Mesendoderm (in vitro differentiated cells): ENCODE measurements at regions not wholly inside any gene's neighbourhood (a gene's known extent, or its start where the extent isn't known, plus 50 kb on each side); places are given as distances from the start of the nearest gene placed in this dataset.

Experiments
- DNase-seq: peaks from one replicate; pipeline ENCODE4 v3.0.0; 2013
- H2AK5ac ChIP-seq: 2 replicates; pipeline ENCODE4 v1.6.1; 2013; ENCODE audit warnings: low read length, inconsistent platforms
- H2BK120ac ChIP-seq: 2 replicates; pipeline ENCODE4 v1.6.1; 2013; ENCODE audit warnings: low read depth, mild to moderate bottlenecking, low read length, moderate library complexity, mixed read lengths
- H2BK15ac ChIP-seq: replicated peaks from 2 replicates; pipeline ENCODE4 v1.6.1; 2013; ENCODE audit warnings: low read depth, mild to moderate bottlenecking, moderate library complexity
- H2BK5ac ChIP-seq: 2 replicates; pipeline ENCODE4 v1.6.1; 2013; ENCODE audit warnings: low read length, inconsistent platforms
- H3K18ac ChIP-seq: 2 replicates; pipeline ENCODE4 v1.6.1; 2013; ENCODE audit warnings: mild to moderate bottlenecking, low read length, mixed read lengths
- H3K23ac ChIP-seq: one replicate; pipeline ENCODE4 v1.6.1; 2013; ENCODE audit warnings: low read length
- H3K27ac ChIP-seq: 2 replicates; pipeline ENCODE4 v1.5.1; 2013; ENCODE audit warnings: low read depth, mild to moderate bottlenecking, inconsistent platforms, low read length, moderate library complexity
- H3K27me3 ChIP-seq: 2 replicates; pipeline ENCODE4 v1.6.1; 2013; ENCODE audit warnings: low read length, control low read depth, mild to moderate bottlenecking, inconsistent platforms; ENCODE audit not compliant: insufficient read depth, poor library complexity
- H3K36me3 ChIP-seq: 2 replicates; pipeline ENCODE4 v1.6.1; 2013; ENCODE audit warnings: low read length, inconsistent platforms; ENCODE audit not compliant: control insufficient read depth, insufficient read depth
- H3K4ac ChIP-seq: one replicate; pipeline ENCODE4 v1.6.1; 2013; ENCODE audit warnings: low read depth, mild to moderate bottlenecking, low read length, moderate library complexity
- H3K4me1 ChIP-seq: 2 replicates; pipeline ENCODE4 v1.6.1; 2013; ENCODE audit warnings: low read depth, low read length, inconsistent platforms; ENCODE audit not compliant: control insufficient read depth
- H3K4me2 ChIP-seq: 2 replicates; pipeline ENCODE4 v1.6.1; 2013; ENCODE audit warnings: low read length
- H3K4me3 ChIP-seq: 2 replicates; pipeline ENCODE4 v1.5.1; 2013; ENCODE audit warnings: mild to moderate bottlenecking, low read length
- H3K56ac ChIP-seq: one replicate; pipeline ENCODE4 v1.6.1; 2013; ENCODE audit warnings: low read length
- H3K79me1 ChIP-seq: 2 replicates; pipeline ENCODE4 v1.6.1; 2013; ENCODE audit warnings: low read length, inconsistent platforms
- H3K79me2 ChIP-seq: 2 replicates; pipeline ENCODE4 v1.6.1; 2013; ENCODE audit warnings: mild to moderate bottlenecking, low read length; ENCODE audit not compliant: control insufficient read depth, insufficient read depth
- H3K9ac ChIP-seq: 2 replicates; pipeline ENCODE4 v1.6.1; 2013; ENCODE audit warnings: low read length, inconsistent platforms
- H4K5ac ChIP-seq: one replicate; pipeline ENCODE4 v1.6.1; 2013; ENCODE audit warnings: low read length
- H4K8ac ChIP-seq: one replicate; pipeline ENCODE4 v1.6.1; 2013; ENCODE audit warnings: low read depth, mild to moderate bottlenecking, control low read depth, low read length, moderate library complexity
- WGBS: extraction: QIAGEN DNeasy Blood & Tissue Kit; methylation state at CpG from one replicate; pipeline ENCODE4 v1.1.7; 2013; ENCODE audit warnings: low lambda C conversion rate, missing lambda C conversion rate; ENCODE audit not compliant: insufficient coverage; ENCODE audit errors: extremely low coverage; 5-methylcytosine and 5-hydroxymethylcytosine counted together

- H4K8ac ChIP-seq, result no peak overlapping the region
- DNase-seq, result peak; percentile 72
- no peak overlapping the region for H3K56ac ChIP-seq
- H3K27me3 ChIP-seq, result no peaks in the 10 kb centered on the region
- H2BK15ac ChIP-seq, result no peak overlapping the region
- H3K27ac ChIP-seq, result no peak overlapping the region
- no peaks in the 10 kb centered on the region for H3K36me3 ChIP-seq
- H2AK5ac ChIP-seq, result no peak overlapping the region
- no peak overlapping the region for H3K23ac ChIP-seq
- H3K4ac ChIP-seq, result no peak overlapping the region
- H3K79me2 ChIP-seq, result no peaks in the 10 kb centered on the region
- H3K18ac ChIP-seq, result no peak overlapping the region
- H3K4me2 ChIP-seq, result no peak overlapping the region
- H2BK120ac ChIP-seq, result no peak overlapping the region
- H3K4me3 ChIP-seq, result no peak overlapping the region
- no peak overlapping the region for H4K5ac ChIP-seq
- H2BK5ac ChIP-seq, result no peak overlapping the region
- H3K9ac ChIP-seq, result no peak overlapping the region
- H3K4me1 ChIP-seq, result no peaks in the 10 kb centered on the region
- WGBS, result no CpG with 5 or more reads among the region's 3 CpGs
- H3K79me1 ChIP-seq, result no peaks in the 10 kb centered on the region
Observed at GRCh38 chr3:102529452-102529851, 94.6 kb downstream of the ZPLD1 start.

DNA sequence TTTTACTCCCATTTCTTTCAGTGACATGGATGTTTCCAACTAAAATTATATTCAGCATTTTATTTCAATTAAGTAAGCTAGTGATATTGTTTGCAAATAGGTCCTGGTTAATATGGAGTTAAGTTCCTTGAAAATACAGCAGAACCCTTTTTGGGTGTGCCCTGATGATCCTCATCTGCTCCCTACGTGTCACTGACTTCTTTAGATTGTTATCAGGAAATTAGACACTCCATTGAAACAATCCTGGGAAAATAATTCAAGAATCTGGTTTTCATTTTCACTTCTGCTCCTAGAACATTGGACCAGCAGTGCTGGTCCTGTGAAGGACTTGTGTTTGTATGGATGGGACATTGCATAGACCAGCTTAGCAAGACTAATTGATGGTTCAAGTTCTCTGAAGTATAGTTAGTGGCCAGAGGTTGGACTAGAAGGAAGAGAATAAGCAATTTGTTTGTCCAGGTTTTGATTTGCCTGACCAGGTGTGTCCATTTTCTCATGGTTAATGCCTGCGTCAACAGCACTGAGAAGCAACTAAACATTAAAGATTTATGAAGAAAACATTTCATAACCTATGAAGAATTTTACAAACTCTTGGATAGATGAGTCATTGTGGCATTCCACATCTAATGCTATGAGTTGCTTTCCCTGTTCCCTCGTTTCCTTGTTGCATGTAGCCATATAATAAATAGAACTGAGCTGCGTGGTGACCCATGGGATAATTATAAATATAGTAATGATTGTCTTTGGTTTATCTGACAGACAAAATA is 95.8 kb downstream of the ZPLD1 start:
- H3K56ac ChIP-seq, result no peak overlapping the region
- H2BK120ac ChIP-seq, result no peak overlapping the region
- no peaks in the 10 kb centered on the region for H3K4me1 ChIP-seq
- H4K8ac ChIP-seq, result no peak overlapping the region
- H3K79me2 ChIP-seq, result no peaks in the 10 kb centered on the region
- no CpG with 5 or more reads among the region's 4 CpGs for WGBS
- H3K9ac ChIP-seq, result no peak overlapping the region
- H3K79me1 ChIP-seq, result no peaks in the 10 kb centered on the region
- H4K5ac ChIP-seq, result no peak overlapping the region
- no peak overlapping the region for H3K23ac ChIP-seq
- H3K4me2 ChIP-seq, result no peak overlapping the region
- H2AK5ac ChIP-seq, result no peak overlapping the region
- DNase-seq, result no peak
- H3K27me3 ChIP-seq, result no peaks in the 10 kb centered on the region
- no peak overlapping the region for H3K27ac ChIP-seq
- H3K36me3 ChIP-seq, result no peaks in the 10 kb centered on the region
- H3K4me3 ChIP-seq, result no peak overlapping the region
- no peak overlapping the region for H2BK15ac ChIP-seq
- no peak overlapping the region for H3K4ac ChIP-seq
- no peak overlapping the region for H3K18ac ChIP-seq
- no peak overlapping the region for H2BK5ac ChIP-seq

- H3K4me3 ChIP-seq, result no peak overlapping the region
- H3K4ac ChIP-seq, result no peak overlapping the region
- no peaks in the 10 kb centered on the region for H3K36me3 ChIP-seq
- no peak overlapping the region for H3K18ac ChIP-seq
- H3K4me1 ChIP-seq, result no peaks in the 10 kb centered on the region
- H2BK15ac ChIP-seq, result no peak overlapping the region
- no peak overlapping the region for H3K4me2 ChIP-seq
- H3K23ac ChIP-seq, result no peak overlapping the region
- no peak for DNase-seq
- no peak overlapping the region for H3K9ac ChIP-seq
- no peak overlapping the region for H4K5ac ChIP-seq
- no peaks in the 10 kb centered on the region for H3K79me1 ChIP-seq
- H2AK5ac ChIP-seq, result no peak overlapping the region
- H2BK5ac ChIP-seq, result no peak overlapping the region
- no peaks in the 10 kb centered on the region for H3K79me2 ChIP-seq
- H3K56ac ChIP-seq, result no peak overlapping the region
- H4K8ac ChIP-seq, result no peak overlapping the region
- no peak overlapping the region for H3K27ac ChIP-seq
- H3K27me3 ChIP-seq, result no peaks in the 10 kb centered on the region
- H2BK120ac ChIP-seq, result no peak overlapping the region
Observed at GRCh38 chr3:102531686-102532085, 96.9 kb downstream of the ZPLD1 start.

- no peak overlapping the region for H3K23ac ChIP-seq
- H3K9ac ChIP-seq, result no peak overlapping the region
- no peaks in the 10 kb centered on the region for H3K36me3 ChIP-seq
- H3K79me1 ChIP-seq, result no peaks in the 10 kb centered on the region
- no peaks in the 10 kb centered on the region for H3K79me2 ChIP-seq
- H3K4me2 ChIP-seq, result no peak overlapping the region
- H3K4ac ChIP-seq, result no peak overlapping the region
- H3K4me1 ChIP-seq, result no peaks in the 10 kb centered on the region
- H3K18ac ChIP-seq, result no peak overlapping the region
- H3K27me3 ChIP-seq, result no peaks in the 10 kb centered on the region
- WGBS, result no CpG with 5 or more reads among the region's 3 CpGs
- H4K5ac ChIP-seq, result no peak overlapping the region
- H2BK15ac ChIP-seq, result no peak overlapping the region
- H3K27ac ChIP-seq, result no peak overlapping the region
- H2BK120ac ChIP-seq, result no peak overlapping the region
- DNase-seq, result no peak
- no peak overlapping the region for H2BK5ac ChIP-seq
- H4K8ac ChIP-seq, result no peak overlapping the region
- H2AK5ac ChIP-seq, result no peak overlapping the region
- no peak overlapping the region for H3K4me3 ChIP-seq
- no peak overlapping the region for H3K56ac ChIP-seq
Observed at GRCh38 chr3:102532901-102533300, 98.1 kb downstream of the ZPLD1 start.

- H3K27ac ChIP-seq, result no peak overlapping the region
- 100% methylated on average over 1 of the region's 4 CpGs for WGBS
- H3K4me1 ChIP-seq, result no peaks in the 10 kb centered on the region
- no peak overlapping the region for H3K18ac ChIP-seq
- H3K4me3 ChIP-seq, result no peak overlapping the region
- DNase-seq, result no peak
- H2BK120ac ChIP-seq, result no peak overlapping the region
- no peak overlapping the region for H3K4ac ChIP-seq
- no peak overlapping the region for H2BK5ac ChIP-seq
- H3K23ac ChIP-seq, result no peak overlapping the region
- no peaks in the 10 kb centered on the region for H3K79me1 ChIP-seq
- H3K79me2 ChIP-seq, result no peaks in the 10 kb centered on the region
- H4K8ac ChIP-seq, result no peak overlapping the region
- no peaks in the 10 kb centered on the region for H3K27me3 ChIP-seq
- H2AK5ac ChIP-seq, result no peak overlapping the region
- no peak overlapping the region for H3K9ac ChIP-seq
- no peak overlapping the region for H4K5ac ChIP-seq
- H2BK15ac ChIP-seq, result no peak overlapping the region
- no peaks in the 10 kb centered on the region for H3K36me3 ChIP-seq
- no peak overlapping the region for H3K4me2 ChIP-seq
- no peak overlapping the region for H3K56ac ChIP-seq
Observed at GRCh38 chr3:102533784-102534183, 99.0 kb downstream of the ZPLD1 start.

- Histone ChIP-seq H3K27me3 (no peaks in the 10 kb centered on the region), H3K18ac (no peak overlapping the region), H4K8ac (no peak overlapping the region), H3K4me3 (no peak overlapping the region), H4K5ac (no peak overlapping the region), H2BK5ac (no peak overlapping the region), H2BK15ac (no peak overlapping the region), H2BK120ac (no peak overlapping the region), H3K23ac (no peak overlapping the region), H3K4ac (no peak overlapping the region), H3K4me2 (no peak overlapping the region), H3K79me2 (no peaks in the 10 kb centered on the region), H3K56ac (no peak overlapping the region), H3K79me1 (no peaks in the 10 kb centered on the region), H2AK5ac (no peak overlapping the region), H3K9ac (no peak overlapping the region), H3K4me1 (no peaks in the 10 kb centered on the region), H3K36me3 (no peaks in the 10 kb centered on the region), H3K27ac (no peak overlapping the region)
- peak; percentile 42 for DNase-seq
- no CpG with 5 or more reads among the region's 7 CpGs for WGBS
Observed at GRCh38 chr3:102536456-102536855, 101.6 kb downstream of the ZPLD1 start.
